CD4-positive, alpha-beta T cell (primary cell): ENCODE measurements at regions not wholly inside any gene's neighbourhood (a gene's known extent, or its start where the extent isn't known, plus 50 kb on each side); places are given as distances from the start of the nearest gene placed in this dataset.

Experiments used
- ATAC-seq: fragments of 200-7000 bp; cut with Tn5 transposase; one replicate; pipeline ENCODE4 v1.10.0; 2022; ENCODE audit warnings: mild to moderate bottlenecking; ENCODE audit not compliant: poor library complexity
- CTCF ChIA-PET: fragments of 350-600 bp; sonication (Branson Sonifier 250); formaldehyde crosslinking; loops from one replicate; lab custom pipeline; 2021; ENCODE audit warnings: antibody characterized with exemption, inconsistent platforms; lab: Charles Lee
- POLR2A ChIA-PET: fragments of 350-600 bp; sonication (Branson Sonifier 250); formaldehyde crosslinking; loops from one replicate; lab custom pipeline; 2021; ENCODE audit warnings: antibody characterized with exemption, inconsistent platforms; lab: Charles Lee
- DNase-seq, 14 experiments: peaks; one replicate each; pipeline ENCODE4 v3.0.0-alpha.2; 2013 to 2020; ENCODE audit warnings: mixed read lengths in 2 of 14
- H3K27ac ChIP-seq, 2 donors: one replicate each; pipeline versions ENCODE4 v1.5.1 to v1.7.0; 2013; ENCODE audit warnings: low read length in 2 of 2, low read depth in 1 of 2, mild to moderate bottlenecking in 1 of 2
- H3K27me3 ChIP-seq, 2 experiments: 1 replicate in 1 of 2; 2 replicates in 1 of 2; pipeline versions ENCODE4 v1.6.1 to v1.7.0; 2013; ENCODE audit warnings: low read length in 2 of 2, control low read depth in 1 of 2, mild to moderate bottlenecking in 1 of 2, moderate library complexity in 1 of 2; ENCODE audit not compliant: insufficient read depth in 2 of 2, control insufficient read depth in 1 of 2
- H3K36me3 ChIP-seq: one replicate; pipeline ENCODE4 v1.6.1; 2013; ENCODE audit warnings: low read length, control low read depth; ENCODE audit not compliant: insufficient read depth
- H3K4me1 ChIP-seq: one replicate; pipeline ENCODE4 v1.6.1; 2013; ENCODE audit warnings: low read length, control low read depth; ENCODE audit not compliant: insufficient read depth
- H3K4me3 ChIP-seq: one replicate; pipeline ENCODE4 v1.5.1; 2013; ENCODE audit warnings: mild to moderate bottlenecking, low read length, moderate library complexity
- H3K9me3 ChIP-seq, 2 experiments: 1 replicate in 1 of 2; 2 replicates in 1 of 2; pipeline versions ENCODE4 v1.6.1 to v1.7.0; 2013; ENCODE audit warnings: low read length in 2 of 2, mild to moderate bottlenecking in 2 of 2, control low read depth in 1 of 2, moderate library complexity in 1 of 2; ENCODE audit not compliant: control insufficient read depth in 1 of 2, insufficient read depth in 1 of 2
- H3K27ac Mint-ChIP-seq: one replicate; pipeline ENCODE4 v1.8.0; 2020; ENCODE audit warnings: mixed read lengths
- H3K27me3 Mint-ChIP-seq: one replicate; pipeline ENCODE4 v1.8.0; 2021; ENCODE audit warnings: mixed read lengths
- H3K36me3 Mint-ChIP-seq: one replicate; pipeline ENCODE4 v1.8.0; 2021; ENCODE audit warnings: low read depth, mixed read lengths
- H3K4me1 Mint-ChIP-seq: one replicate; pipeline ENCODE4 v1.8.0; 2021; ENCODE audit warnings: low read depth, mixed read lengths
- H3K4me3 Mint-ChIP-seq: one replicate; pipeline ENCODE4 v1.8.0; 2020; ENCODE audit warnings: mild to moderate bottlenecking, mixed read lengths
- H3K9me3 Mint-ChIP-seq: one replicate; pipeline ENCODE4 v1.8.0; 2020; ENCODE audit warnings: mixed read lengths
- CTCF ChIP-seq: fragments of 200-600 bp; IDR thresholded peaks from one replicate; pipeline ENCODE4 v1.8.0; 2022; ENCODE audit warnings: antibody characterized with exemption, mild to moderate bottlenecking
- intact Hi-C, 2 experiments: fragments of 100-400 bp; cut with DNase I in 1 of 2; cut with micrococcal nuclease in 1 of 2; formaldehyde crosslinking; loops; one replicate each; pipeline versions ENCODE4 v1.15.1 to v1.9.0; 2023 to 2025; cut with DNase I, micrococcal nuclease

- TF ChIP-seq CTCF, result no peak
- Histone ChIP-seq H3K4me1 (no peaks in the 10 kb centered on the region), H3K27ac (no peak overlapping the region), H3K4me3 (no peak overlapping the region), H3K9me3 (peaks cover 0 to under 1% of the 10 kb centered on the region in 2 experiments), H3K36me3 (no peaks in the 10 kb centered on the region), H3K27me3 (no peaks in the 10 kb centered on the region)
- intact Hi-C loops, result no loop called here
- H3K36me3 Mint-ChIP-seq, result no peaks in the 10 kb centered on the region
- ChIA-PET CTCF (no interaction called here), POLR2A (no interaction called here)
- peaks cover 12% of the 10 kb centered on the region for H3K9me3 Mint-ChIP-seq
- no peaks in the 10 kb centered on the region for H3K4me1 Mint-ChIP-seq
- no peaks in the 10 kb centered on the region for H3K27me3 Mint-ChIP-seq
- no peak overlapping the region for H3K27ac Mint-ChIP-seq
- DNase-seq (no peak), ATAC-seq (no peak)
- H3K4me3 Mint-ChIP-seq, result no peak overlapping the region
These were observed 580.8 kb downstream of the IQCM start for GRCh38 chr4:149234798-149235197.

- no peak for TF ChIP-seq CTCF
- no peak for ATAC-seq
- no peaks in the 10 kb centered on the region for H3K4me1 Mint-ChIP-seq
- no peaks in the 10 kb centered on the region for H3K4me1 ChIP-seq
- H3K27me3 Mint-ChIP-seq, result no peaks in the 10 kb centered on the region
- H3K27me3 ChIP-seq, result no peaks in the 10 kb centered on the region
- POLR2A ChIA-PET, result no interaction called here
- H3K9me3 Mint-ChIP-seq, result peaks cover 6% of the 10 kb centered on the region
- no peak overlapping the region for H3K4me3 Mint-ChIP-seq
- intact Hi-C loops, result no loop called here
- no peaks in the 10 kb centered on the region for H3K36me3 Mint-ChIP-seq
- peaks cover 7 to 8% of the 10 kb centered on the region in 2 experiments for H3K9me3 ChIP-seq
- no peak overlapping the region for H3K27ac ChIP-seq
- no peak overlapping the region for H3K27ac Mint-ChIP-seq
- CTCF ChIA-PET, result no interaction called here
- H3K4me3 ChIP-seq, result no peak overlapping the region
- no peaks in the 10 kb centered on the region for H3K36me3 ChIP-seq
- DNase-seq, result no peak
These were observed 592.0 kb downstream of the IQCM start for GRCh38 chr4:149223659-149224058.

GRCh38 chr4:149218672-149219071, 597.0 kb downstream of the IQCM start:
- POLR2A ChIA-PET, result no interaction called here
- no peak overlapping the region for H3K4me3 Mint-ChIP-seq
- Histone ChIP-seq H3K4me3 (no peak overlapping the region), H3K27me3 (no peaks in the 10 kb centered on the region), H3K9me3 (peaks cover 8 to 9% of the 10 kb centered on the region in 2 experiments), H3K4me1 (no peaks in the 10 kb centered on the region), H3K27ac (no peak overlapping the region), H3K36me3 (no peaks in the 10 kb centered on the region)
- ATAC-seq, result no peak
- peaks cover 4% of the 10 kb centered on the region for H3K9me3 Mint-ChIP-seq
- H3K27ac Mint-ChIP-seq, result no peak overlapping the region
- H3K4me1 Mint-ChIP-seq, result no peaks in the 10 kb centered on the region
- H3K36me3 Mint-ChIP-seq, result no peaks in the 10 kb centered on the region
- DNase-seq, result no peak
- H3K27me3 Mint-ChIP-seq, result no peaks in the 10 kb centered on the region
- intact Hi-C loops, result no loop called here
- CTCF ChIA-PET, result no interaction called here
- TF ChIP-seq CTCF, result no peak
